PC-3 (cell line): ENCODE measurements at regions not wholly inside any gene's neighbourhood (a gene's known extent, or its start where the extent isn't known, plus 50 kb on each side); places are given as distances from the start of the nearest gene placed in this dataset.
"Not testable (repeated sequence)": the region's sequence is repeated elsewhere in the genome, so short reads cannot be mapped to it uniquely, and the experiment has no call there.

ENCODE experiments used
- EZH2phosphoT487 ChIP-seq: fragments of 300-600 bp; sonication (generic); IDR thresholded peaks from 2 replicates; pipeline ENCODE4 v1.6.1; 2018; ENCODE audit warnings: mild to moderate bottlenecking, antibody characterized with exemption, low read length, borderline replicate concordance
- TF ChIP-seq, protein P1 (sequence below): fragments of 300-600 bp; sonication (generic); conservative IDR thresholded peaks from 2 replicates; pipeline ENCODE4 v1.5.1; 2017; ENCODE audit warnings: antibody characterized with exemption, low read depth, mild to moderate bottlenecking, low read length

DNA sequence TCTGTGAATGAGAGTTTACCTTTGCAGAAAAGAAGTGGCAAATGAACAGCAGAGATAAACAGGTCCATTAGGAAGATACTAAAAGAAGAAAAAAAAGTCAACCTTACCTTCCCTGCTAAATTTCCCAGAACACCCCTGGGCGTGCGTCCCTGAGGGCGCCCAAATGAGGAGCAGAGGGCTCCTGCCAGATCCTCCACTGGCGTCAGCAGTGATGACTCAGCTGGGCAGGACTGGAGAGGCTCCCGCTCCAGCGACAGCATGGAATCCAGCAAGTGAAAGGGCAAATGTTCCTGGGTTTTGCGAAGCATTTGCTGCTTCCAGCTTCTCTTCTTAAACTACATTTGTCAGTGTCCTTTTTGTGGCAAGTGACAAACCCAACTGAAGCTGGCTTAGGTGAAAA is 314.4 kb downstream of the ADGRD1 start:
- TF ChIP-seq EZH2phosphoT487 = not testable (repeated sequence)
- TF ChIP-seq, protein P1, sequence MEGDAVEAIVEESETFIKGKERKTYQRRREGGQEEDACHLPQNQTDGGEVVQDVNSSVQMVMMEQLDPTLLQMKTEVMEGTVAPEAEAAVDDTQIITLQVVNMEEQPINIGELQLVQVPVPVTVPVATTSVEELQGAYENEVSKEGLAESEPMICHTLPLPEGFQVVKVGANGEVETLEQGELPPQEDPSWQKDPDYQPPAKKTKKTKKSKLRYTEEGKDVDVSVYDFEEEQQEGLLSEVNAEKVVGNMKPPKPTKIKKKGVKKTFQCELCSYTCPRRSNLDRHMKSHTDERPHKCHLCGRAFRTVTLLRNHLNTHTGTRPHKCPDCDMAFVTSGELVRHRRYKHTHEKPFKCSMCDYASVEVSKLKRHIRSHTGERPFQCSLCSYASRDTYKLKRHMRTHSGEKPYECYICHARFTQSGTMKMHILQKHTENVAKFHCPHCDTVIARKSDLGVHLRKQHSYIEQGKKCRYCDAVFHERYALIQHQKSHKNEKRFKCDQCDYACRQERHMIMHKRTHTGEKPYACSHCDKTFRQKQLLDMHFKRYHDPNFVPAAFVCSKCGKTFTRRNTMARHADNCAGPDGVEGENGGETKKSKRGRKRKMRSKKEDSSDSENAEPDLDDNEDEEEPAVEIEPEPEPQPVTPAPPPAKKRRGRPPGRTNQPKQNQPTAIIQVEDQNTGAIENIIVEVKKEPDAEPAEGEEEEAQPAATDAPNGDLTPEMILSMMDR = not testable (repeated sequence)
